ENCODE measurements at regions not wholly inside any gene's neighbourhood (a gene's known extent, or its start where the extent isn't known, plus 50 kb on each side); places are given as distances from the start of the nearest gene placed in this dataset.

- no peaks in the 10 kb centered on the region for H3K9me3 ChIP-seq (ENCODE audit: control insufficient read depth in 4 of 4, low read length in 3 of 4)
- WGBS: 73% methylated on average over 11 of the region's 11 CpGs
- H3K27me3 ChIP-seq (ENCODE audit: control insufficient read depth in 4 of 4, insufficient read depth in 4 of 4, low read length in 3 of 4): no peaks in the 10 kb centered on the region
- no peak overlapping the region for H3K9ac ChIP-seq (ENCODE audit: low read depth in 1 of 2, low read length in 2 of 2)
- no peak for DNase-seq (ENCODE audit: low spot score)
- H3K27ac ChIP-seq (ENCODE audit: low read depth in 1 of 2, low read length in 2 of 2): no peak overlapping the region
- no peak overlapping the region for H3K4me3 ChIP-seq (ENCODE audit: low read depth in 1 of 3, low read length in 3 of 3)
- H3K4me1 ChIP-seq (ENCODE audit: control insufficient read depth in 4 of 4, insufficient read depth in 4 of 4, low read length in 3 of 4): no peaks in the 10 kb centered on the region
- no peaks in the 10 kb centered on the region for H3K36me3 ChIP-seq (ENCODE audit: control insufficient read depth in 4 of 4, insufficient read depth in 3 of 4, low read depth in 1 of 4, low read length in 3 of 4)
- TF ChIP-seq, protein P1, sequence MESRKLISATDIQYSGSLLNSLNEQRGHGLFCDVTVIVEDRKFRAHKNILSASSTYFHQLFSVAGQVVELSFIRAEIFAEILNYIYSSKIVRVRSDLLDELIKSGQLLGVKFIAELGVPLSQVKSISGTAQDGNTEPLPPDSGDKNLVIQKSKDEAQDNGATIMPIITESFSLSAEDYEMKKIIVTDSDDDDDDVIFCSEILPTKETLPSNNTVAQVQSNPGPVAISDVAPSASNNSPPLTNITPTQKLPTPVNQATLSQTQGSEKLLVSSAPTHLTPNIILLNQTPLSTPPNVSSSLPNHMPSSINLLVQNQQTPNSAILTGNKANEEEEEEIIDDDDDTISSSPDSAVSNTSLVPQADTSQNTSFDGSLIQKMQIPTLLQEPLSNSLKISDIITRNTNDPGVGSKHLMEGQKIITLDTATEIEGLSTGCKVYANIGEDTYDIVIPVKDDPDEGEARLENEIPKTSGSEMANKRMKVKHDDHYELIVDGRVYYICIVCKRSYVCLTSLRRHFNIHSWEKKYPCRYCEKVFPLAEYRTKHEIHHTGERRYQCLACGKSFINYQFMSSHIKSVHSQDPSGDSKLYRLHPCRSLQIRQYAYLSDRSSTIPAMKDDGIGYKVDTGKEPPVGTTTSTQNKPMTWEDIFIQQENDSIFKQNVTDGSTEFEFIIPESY (IDR thresholded peaks at IDR 0.05): no peak
- no peak for TF ChIP-seq FOXA2 (IDR thresholded peaks at IDR 0.05)
- TF ChIP-seq HNF4G (IDR thresholded peaks at IDR 0.05): no peak
- TF ChIP-seq JUND (IDR thresholded peaks at IDR 0.05): no peak
- TF ChIP-seq YY1 (IDR thresholded peaks at IDR 0.05): no peak
- TF ChIP-seq FOXA1 (IDR thresholded peaks at IDR 0.05): no peak
- TF ChIP-seq ATF3 (IDR thresholded peaks at IDR 0.05): no peak
- no peak for TF ChIP-seq TAF1 (conservative IDR thresholded peaks at IDR 0.05)
- TF ChIP-seq SP1 (IDR thresholded peaks at IDR 0.05): no peak
- TF ChIP-seq HNF4A (conservative IDR thresholded peaks at IDR 0.05): no peak
- no peak for TF ChIP-seq RAD21 (IDR thresholded peaks at IDR 0.05)
- TF ChIP-seq RXRA (IDR thresholded peaks at IDR 0.05): no peak
- TF ChIP-seq, protein P2, sequence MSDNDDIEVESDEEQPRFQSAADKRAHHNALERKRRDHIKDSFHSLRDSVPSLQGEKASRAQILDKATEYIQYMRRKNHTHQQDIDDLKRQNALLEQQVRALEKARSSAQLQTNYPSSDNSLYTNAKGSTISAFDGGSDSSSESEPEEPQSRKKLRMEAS (IDR thresholded peaks at IDR 0.05): no peak
Measured at GRCh38 chr12:27866373-27867101, 86.5 kb upstream of the MANSC4 start.

DNA sequence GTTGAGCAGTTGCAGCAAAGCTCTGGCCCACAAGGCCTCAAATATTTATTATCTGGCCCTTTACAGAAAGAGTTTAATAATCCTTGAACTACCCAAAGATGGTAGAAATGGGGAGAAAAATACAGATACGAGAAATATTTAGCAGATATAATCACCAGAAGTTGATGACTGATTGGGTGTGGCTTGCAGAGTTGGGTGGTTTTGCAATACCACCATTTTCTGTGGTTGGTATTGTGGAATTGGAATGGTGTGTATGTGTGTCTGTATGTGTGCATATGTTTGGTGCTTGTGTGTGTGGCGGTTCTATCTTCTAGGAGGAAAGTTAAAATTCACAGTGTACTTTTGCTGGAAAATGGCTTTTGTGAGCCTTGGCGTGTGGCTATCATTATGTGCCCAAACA is 85.4 kb upstream of the MANSC4 start:
- WGBS: 80% methylated on average over 3 of the region's 3 CpGs
- no peak overlapping the region for H3K4me3 ChIP-seq (ENCODE audit: low read depth in 1 of 3, low read length in 3 of 3)
- no peaks in the 10 kb centered on the region for H3K27me3 ChIP-seq (ENCODE audit: control insufficient read depth in 4 of 4, insufficient read depth in 4 of 4, low read length in 3 of 4)
- no peak for DNase-seq (ENCODE audit: low spot score)
- H3K36me3 ChIP-seq (ENCODE audit: control insufficient read depth in 4 of 4, insufficient read depth in 3 of 4, low read depth in 1 of 4, low read length in 3 of 4): no peaks in the 10 kb centered on the region
- no peak overlapping the region for H3K27ac ChIP-seq (ENCODE audit: low read depth in 1 of 2, low read length in 2 of 2)
- no peak overlapping the region for H3K9ac ChIP-seq (ENCODE audit: low read depth in 1 of 2, low read length in 2 of 2)
- TF ChIP-seq HNF4G (IDR thresholded peaks at IDR 0.05) (no peak), REST (IDR thresholded peaks at IDR 0.05) (no peak), TAF1 (conservative IDR thresholded peaks at IDR 0.05) (no peak), GABPA (IDR thresholded peaks at IDR 0.05 in 1 of 2, conservative IDR thresholded peaks at IDR 0.05 in 1 of 2) (no peak), HNF4A (conservative IDR thresholded peaks at IDR 0.05) (no peak), ATF3 (IDR thresholded peaks at IDR 0.05) (no peak)
- H3K4me1 ChIP-seq (ENCODE audit: control insufficient read depth in 4 of 4, insufficient read depth in 4 of 4, low read length in 3 of 4): no peaks in the 10 kb centered on the region
- no peaks in the 10 kb centered on the region for H3K9me3 ChIP-seq (ENCODE audit: control insufficient read depth in 4 of 4, low read length in 3 of 4)

All from liver (tissue), 7 donors.